Astrocyte (in vitro differentiated cells and primary cell): ENCODE measurements at regions not wholly inside any gene's neighbourhood (a gene's known extent, or its start where the extent isn't known, plus 50 kb on each side); places are given as distances from the start of the nearest gene placed in this dataset.
A peak's percentile ranks its signal among the peaks of the same experiment; 100 is the strongest.

Source experiments
- DNase-seq: peaks from one replicate; pipeline ENCODE4 v3.0.0-alpha.2; 2010; ENCODE audit warnings: low read depth
- FAIRE-seq: peaks from 2 replicates; lab custom pipeline; 2011; peaks lifted over from hg19 to GRCh38; lab: Jason Lieb, UNC
- H2AFZ ChIP-seq: 2 replicates; pipeline ENCODE4 v1.6.0; 2012; ENCODE audit warnings: low read depth, low read length, inconsistent platforms
- H3K27ac ChIP-seq: 2 replicates; pipeline ENCODE4 v1.5.1; 2011; ENCODE audit warnings: low read depth, low read length, inconsistent platforms
- H3K27me3 ChIP-seq: 2 replicates; pipeline ENCODE4 v1.6.0; 2011; ENCODE audit warnings: low read length, inconsistent platforms; ENCODE audit not compliant: insufficient read depth
- H3K36me3 ChIP-seq: 2 replicates; pipeline ENCODE4 v1.5.1; 2011; ENCODE audit warnings: low read length, inconsistent platforms; ENCODE audit not compliant: insufficient read depth
- H3K4me1 ChIP-seq: 2 replicates; pipeline ENCODE4 v1.5.1; 2011; ENCODE audit warnings: low read length, inconsistent platforms; ENCODE audit not compliant: insufficient read depth
- H3K4me2 ChIP-seq: 2 replicates; pipeline ENCODE4 v1.6.0; 2012; ENCODE audit warnings: low read length, inconsistent platforms
- H3K4me3 ChIP-seq: 2 replicates; pipeline ENCODE4 v1.5.1; 2011; ENCODE audit warnings: low read depth, mild to moderate bottlenecking, low read length, inconsistent platforms; ENCODE audit not compliant: insufficient read depth
- H3K79me2 ChIP-seq: 2 replicates; pipeline ENCODE4 v1.6.0; 2012; ENCODE audit warnings: mild to moderate bottlenecking, low read length, inconsistent platforms; ENCODE audit not compliant: insufficient read depth
- H3K9ac ChIP-seq: 2 replicates; pipeline ENCODE4 v1.6.0; 2012; ENCODE audit warnings: mild to moderate bottlenecking, low read length, inconsistent platforms
- H3K9me3 ChIP-seq: 2 replicates; pipeline ENCODE4 v1.5.1; 2012; ENCODE audit warnings: low read depth, mild to moderate bottlenecking, low read length, inconsistent platforms; ENCODE audit not compliant: insufficient read depth
- H4K20me1 ChIP-seq: 2 replicates; pipeline ENCODE4 v1.6.0; 2012; ENCODE audit warnings: low read length, inconsistent platforms; ENCODE audit not compliant: insufficient read depth
- H3K27ac Mint-ChIP-seq: one replicate; pipeline ENCODE4 v1.8.0; 2021; ENCODE audit warnings: mild to moderate bottlenecking, mixed read lengths; ENCODE audit not compliant: unreplicated experiment
- H3K27me3 Mint-ChIP-seq: one replicate; pipeline ENCODE4 v1.8.0; 2021; ENCODE audit warnings: low read depth, mixed read lengths; ENCODE audit not compliant: unreplicated experiment
- H3K36me3 Mint-ChIP-seq: one replicate; pipeline ENCODE4 v1.8.0; 2021; ENCODE audit warnings: low read depth, mixed read lengths; ENCODE audit not compliant: unreplicated experiment
- H3K4me1 Mint-ChIP-seq: one replicate; pipeline ENCODE4 v1.8.0; 2021; ENCODE audit warnings: low read depth, mixed read lengths; ENCODE audit not compliant: unreplicated experiment
- H3K4me3 Mint-ChIP-seq: one replicate; pipeline ENCODE4 v1.8.0; 2021; ENCODE audit warnings: mild to moderate bottlenecking, moderate library complexity, mixed read lengths; ENCODE audit not compliant: unreplicated experiment
- H3K9me3 Mint-ChIP-seq: one replicate; pipeline ENCODE4 v1.8.0; 2021; ENCODE audit warnings: mild to moderate bottlenecking, mixed read lengths; ENCODE audit not compliant: unreplicated experiment
- EZH2 ChIP-seq: IDR thresholded peaks from 2 replicates; pipeline ENCODE4 v1.6.1; 2012; ENCODE audit warnings: mild to moderate bottlenecking, low read length, inconsistent platforms; ENCODE audit not compliant: insufficient read depth
- TF ChIP-seq, protein P1 (sequence below): IDR thresholded peaks from 2 replicates; pipeline ENCODE4 v1.5.1; 2011; ENCODE audit warnings: low read depth, mild to moderate bottlenecking, inconsistent platforms, low read length, moderate library complexity; ENCODE audit not compliant: insufficient read depth

DNA sequence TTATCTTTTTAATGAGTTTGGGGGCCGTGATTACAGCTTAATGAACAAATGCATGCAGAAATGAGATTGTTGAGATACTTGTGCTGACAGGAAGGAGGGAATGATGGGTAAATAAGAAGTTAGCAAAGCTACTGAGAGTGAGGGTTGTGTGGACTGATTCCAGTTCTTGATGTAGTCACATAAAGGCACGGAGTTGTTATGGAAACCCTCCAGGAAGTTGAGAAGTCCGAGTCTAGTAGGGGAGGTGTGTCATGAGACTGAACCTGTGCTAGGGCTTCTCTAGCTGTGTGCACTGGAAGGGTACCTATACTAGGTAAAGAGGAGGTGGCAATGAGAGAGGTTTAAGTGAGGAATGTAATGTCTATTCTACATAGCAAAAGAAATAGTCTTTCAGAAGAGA is 475.7 kb downstream of the USP25 start:
- no peak overlapping the region for H2AFZ ChIP-seq
- DNase-seq (peak; percentile 23), FAIRE-seq (no peak)
- H3K27ac ChIP-seq, result no peak overlapping the region
- H3K9ac ChIP-seq, result no peak overlapping the region
- no peak overlapping the region for H3K4me3 ChIP-seq
- H3K27me3 ChIP-seq, result no peaks in the 10 kb centered on the region
- Mint-ChIP-seq H3K4me3 (no peak overlapping the region), H3K27ac (no peak overlapping the region), H3K27me3 (no peaks in the 10 kb centered on the region), H3K4me1 (no peaks in the 10 kb centered on the region), H3K9me3 (peaks cover 4% of the 10 kb centered on the region), H3K36me3 (no peaks in the 10 kb centered on the region)
- H3K9me3 ChIP-seq, result no peaks in the 10 kb centered on the region
- no peak overlapping the region for H3K4me2 ChIP-seq
- no peaks in the 10 kb centered on the region for H4K20me1 ChIP-seq
- peaks cover 45% of the 10 kb centered on the region for H3K79me2 ChIP-seq
- H3K36me3 ChIP-seq, result no peaks in the 10 kb centered on the region
- TF ChIP-seq, protein P1, sequence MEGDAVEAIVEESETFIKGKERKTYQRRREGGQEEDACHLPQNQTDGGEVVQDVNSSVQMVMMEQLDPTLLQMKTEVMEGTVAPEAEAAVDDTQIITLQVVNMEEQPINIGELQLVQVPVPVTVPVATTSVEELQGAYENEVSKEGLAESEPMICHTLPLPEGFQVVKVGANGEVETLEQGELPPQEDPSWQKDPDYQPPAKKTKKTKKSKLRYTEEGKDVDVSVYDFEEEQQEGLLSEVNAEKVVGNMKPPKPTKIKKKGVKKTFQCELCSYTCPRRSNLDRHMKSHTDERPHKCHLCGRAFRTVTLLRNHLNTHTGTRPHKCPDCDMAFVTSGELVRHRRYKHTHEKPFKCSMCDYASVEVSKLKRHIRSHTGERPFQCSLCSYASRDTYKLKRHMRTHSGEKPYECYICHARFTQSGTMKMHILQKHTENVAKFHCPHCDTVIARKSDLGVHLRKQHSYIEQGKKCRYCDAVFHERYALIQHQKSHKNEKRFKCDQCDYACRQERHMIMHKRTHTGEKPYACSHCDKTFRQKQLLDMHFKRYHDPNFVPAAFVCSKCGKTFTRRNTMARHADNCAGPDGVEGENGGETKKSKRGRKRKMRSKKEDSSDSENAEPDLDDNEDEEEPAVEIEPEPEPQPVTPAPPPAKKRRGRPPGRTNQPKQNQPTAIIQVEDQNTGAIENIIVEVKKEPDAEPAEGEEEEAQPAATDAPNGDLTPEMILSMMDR, result no peak
- TF ChIP-seq EZH2, result no peak
- no peaks in the 10 kb centered on the region for H3K4me1 ChIP-seq

GRCh38 chr21:16211339-16212303 is 481.8 kb downstream of the USP25 start:
- DNase-seq (peak; percentile 59), FAIRE-seq (no peak)
- H3K27me3 Mint-ChIP-seq, result no peaks in the 10 kb centered on the region
- H4K20me1 ChIP-seq, result no peaks in the 10 kb centered on the region
- peak overlapping the region; percentile 33 for H3K27ac ChIP-seq
- no peak overlapping the region for H3K9ac ChIP-seq
- H3K4me3 ChIP-seq, result no peak overlapping the region
- H3K79me2 ChIP-seq, result peaks cover 10% of the 10 kb centered on the region
- H3K4me1 Mint-ChIP-seq, result no peaks in the 10 kb centered on the region
- no peaks in the 10 kb centered on the region for H3K36me3 Mint-ChIP-seq
- H3K27me3 ChIP-seq, result no peaks in the 10 kb centered on the region
- peaks cover 6% of the 10 kb centered on the region for H3K4me1 ChIP-seq
- H3K27ac Mint-ChIP-seq, result no peak overlapping the region
- no peak for TF ChIP-seq EZH2
- TF ChIP-seq, protein P1, result no peak
- peak overlapping the region; percentile 59 for H3K4me2 ChIP-seq
- no peak overlapping the region for H2AFZ ChIP-seq
- no peak overlapping the region for H3K4me3 Mint-ChIP-seq
- no peaks in the 10 kb centered on the region for H3K9me3 Mint-ChIP-seq
- H3K9me3 ChIP-seq, result no peaks in the 10 kb centered on the region
- H3K36me3 ChIP-seq, result no peaks in the 10 kb centered on the region

GRCh38 chr21:16213518-16213917 is 483.7 kb downstream of the USP25 start:
- Histone ChIP-seq H4K20me1 (no peaks in the 10 kb centered on the region), H3K4me3 (no peak overlapping the region), H3K4me2 (no peak overlapping the region), H3K79me2 (peaks cover 9% of the 10 kb centered on the region), H3K27ac (no peak overlapping the region), H2AFZ (no peak overlapping the region), H3K9ac (no peak overlapping the region), H3K4me1 (peaks cover 6% of the 10 kb centered on the region), H3K27me3 (no peaks in the 10 kb centered on the region), H3K36me3 (no peaks in the 10 kb centered on the region), H3K9me3 (no peaks in the 10 kb centered on the region)
- H3K27ac Mint-ChIP-seq, result no peak overlapping the region
- no peaks in the 10 kb centered on the region for H3K4me1 Mint-ChIP-seq
- no peaks in the 10 kb centered on the region for H3K9me3 Mint-ChIP-seq
- H3K36me3 Mint-ChIP-seq, result no peaks in the 10 kb centered on the region
- H3K27me3 Mint-ChIP-seq, result no peaks in the 10 kb centered on the region
- H3K4me3 Mint-ChIP-seq, result no peak overlapping the region
- TF ChIP-seq, protein P1, result no peak
- TF ChIP-seq EZH2, result no peak
- FAIRE-seq (no peak), DNase-seq (no peak)
